HG02970 (cell line): ENCODE measurements at regions not wholly inside any gene's neighbourhood (a gene's known extent, or its start where the extent isn't known, plus 50 kb on each side); places are given as distances from the start of the nearest gene placed in this dataset.
A peak's percentile ranks its signal among the peaks of the same experiment; 100 is the strongest.

ENCODE experiments used
- ATAC-seq: cut with Tn5 transposase; IDR thresholded peaks from one replicate; pipeline ENCODE4 v1.9.1; 2021; ENCODE audit warnings: mild to moderate bottlenecking, moderate library complexity, moderate number of reproducible peaks; ENCODE audit not compliant: unreplicated experiment, low FRiP score

DNA sequence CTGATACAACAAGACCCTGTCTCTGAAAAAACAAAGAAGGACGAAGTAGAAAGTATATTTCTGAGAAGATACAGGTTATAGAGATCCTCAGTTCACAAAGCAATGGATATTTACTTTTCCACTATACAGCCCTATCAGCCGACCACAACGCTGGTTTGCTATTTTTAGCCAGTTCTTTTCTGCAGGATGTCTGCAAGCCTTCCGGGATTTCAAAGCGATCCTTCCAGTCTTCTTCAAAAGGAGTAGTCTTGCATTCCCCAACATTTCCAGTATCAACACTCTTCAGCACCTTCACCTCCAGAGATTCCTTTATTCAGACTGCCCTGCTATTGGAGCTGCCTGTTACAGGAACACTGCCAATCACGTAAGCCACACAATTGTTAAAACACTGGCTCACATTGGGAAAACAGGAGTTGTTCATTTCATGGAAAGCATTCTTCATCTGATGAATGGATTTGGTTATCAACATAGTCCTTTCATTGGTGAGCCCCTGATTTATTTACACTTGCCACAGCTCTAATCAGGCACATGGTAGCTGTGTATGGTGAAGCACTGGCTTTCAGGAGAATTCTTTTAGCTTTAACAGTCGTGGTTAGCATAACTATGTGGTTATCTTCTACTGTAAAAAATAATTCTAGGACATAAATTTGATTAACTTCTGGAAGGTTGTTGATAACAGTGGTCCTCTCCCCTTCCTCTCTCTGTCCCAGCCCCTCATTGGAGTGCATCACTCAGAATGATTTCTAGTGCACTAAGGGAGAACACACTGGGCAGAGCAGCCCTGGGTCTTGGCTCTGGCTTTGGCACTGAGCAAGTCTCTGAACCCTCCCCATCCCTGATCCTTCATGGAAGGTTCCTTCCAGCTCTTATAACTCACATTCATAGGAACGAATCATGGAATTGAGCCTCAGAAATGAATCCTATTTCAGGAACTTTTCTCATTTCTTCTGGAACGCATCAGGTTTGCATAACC is 109.9 kb upstream of the SORBS2 start:
- ATAC-seq = no peak

DNA sequence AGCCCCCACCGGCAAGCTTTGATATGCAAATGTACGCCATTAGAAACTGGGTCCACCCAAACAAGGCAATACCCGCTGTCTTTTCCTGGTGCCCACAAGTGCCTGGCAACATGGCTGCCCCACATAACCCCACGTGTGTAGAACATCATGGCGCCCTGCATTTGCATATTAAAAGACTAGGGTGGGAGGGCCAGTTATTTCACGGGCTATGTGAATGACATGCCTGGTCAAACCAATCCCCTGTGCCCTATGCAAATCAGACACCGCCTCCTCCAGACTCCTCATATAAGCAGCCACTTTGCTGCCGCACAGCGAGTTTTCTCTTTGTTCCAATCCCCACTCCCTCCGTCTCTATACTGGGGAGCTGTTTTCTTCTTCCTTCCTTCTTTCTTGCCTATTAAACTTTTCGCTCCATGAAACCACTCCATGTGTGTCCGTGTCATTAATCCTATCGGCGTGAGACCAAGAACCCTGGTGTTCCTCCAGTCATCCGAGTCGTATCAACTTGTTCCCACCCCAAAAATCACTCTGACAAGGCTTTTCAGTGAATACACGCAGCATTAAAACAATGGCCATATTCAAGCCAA is 112.6 kb upstream of the SORBS2 start:
- no peak for ATAC-seq

DNA sequence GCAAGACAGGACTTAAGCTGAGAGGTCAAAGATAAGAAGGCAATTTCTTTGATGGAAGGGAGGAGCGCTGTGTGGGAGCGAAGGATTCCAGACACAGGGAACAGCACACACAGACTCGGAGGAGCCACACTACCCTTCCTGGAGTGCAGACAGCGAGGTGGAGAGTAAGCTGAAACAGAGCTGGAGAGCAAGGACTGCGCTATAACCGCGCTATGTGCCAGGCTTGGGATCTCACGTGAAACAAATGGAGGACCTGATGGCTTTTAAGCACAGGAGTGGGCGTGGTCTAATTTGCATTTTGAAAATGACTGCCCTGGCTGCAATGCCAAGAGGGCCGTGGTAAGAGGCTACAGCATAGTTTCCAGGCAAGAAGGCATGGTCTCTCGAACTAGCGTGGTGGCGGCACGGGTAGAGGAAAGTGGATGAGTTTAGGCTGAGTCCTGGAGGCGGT is 113.9 kb upstream of the SORBS2 start:
- ATAC-seq = no peak

DNA sequence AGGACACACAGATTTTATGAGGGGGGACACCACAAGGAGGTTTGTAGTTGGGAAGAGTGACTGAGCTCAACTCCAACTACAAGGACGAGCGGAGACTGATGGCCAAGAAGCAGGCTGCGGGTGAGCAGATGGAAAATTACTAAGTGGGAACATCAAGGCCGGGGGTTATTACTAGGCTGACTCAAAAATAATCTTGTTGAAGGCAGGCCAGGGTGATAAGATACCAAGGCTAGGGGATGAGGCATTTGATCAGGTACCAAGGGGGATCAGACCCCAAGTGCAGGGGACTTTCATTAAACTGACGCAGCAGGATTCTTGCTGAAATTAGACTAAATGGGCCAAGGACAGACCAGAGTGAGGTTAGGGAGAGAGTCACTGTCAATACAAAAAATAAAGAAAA is 119.4 kb upstream of the SORBS2 start:
- no peak for ATAC-seq

DNA sequence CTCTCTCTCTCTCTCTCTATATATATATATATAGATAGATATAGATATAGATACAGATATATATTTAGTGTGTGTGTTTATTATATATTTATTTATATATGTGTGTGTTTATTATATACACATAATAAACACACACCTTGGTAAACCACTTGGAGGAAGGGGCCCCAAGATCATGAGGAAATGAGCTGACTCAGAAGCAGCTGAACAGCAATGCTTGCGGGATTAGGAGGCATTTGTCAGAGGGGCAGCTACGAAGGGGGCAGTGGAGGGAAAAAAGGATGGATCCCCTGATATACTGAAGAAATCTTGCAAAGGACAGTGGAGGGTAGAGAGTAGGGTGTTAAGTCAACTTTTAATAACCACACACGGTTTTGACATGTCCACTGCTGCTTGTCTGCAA is 120.0 kb upstream of the SORBS2 start:
- no peak for ATAC-seq

GRCh38 chr4:185932491-185932890 is 120.5 kb upstream of the SORBS2 start:
- ATAC-seq = no peak

DNA sequence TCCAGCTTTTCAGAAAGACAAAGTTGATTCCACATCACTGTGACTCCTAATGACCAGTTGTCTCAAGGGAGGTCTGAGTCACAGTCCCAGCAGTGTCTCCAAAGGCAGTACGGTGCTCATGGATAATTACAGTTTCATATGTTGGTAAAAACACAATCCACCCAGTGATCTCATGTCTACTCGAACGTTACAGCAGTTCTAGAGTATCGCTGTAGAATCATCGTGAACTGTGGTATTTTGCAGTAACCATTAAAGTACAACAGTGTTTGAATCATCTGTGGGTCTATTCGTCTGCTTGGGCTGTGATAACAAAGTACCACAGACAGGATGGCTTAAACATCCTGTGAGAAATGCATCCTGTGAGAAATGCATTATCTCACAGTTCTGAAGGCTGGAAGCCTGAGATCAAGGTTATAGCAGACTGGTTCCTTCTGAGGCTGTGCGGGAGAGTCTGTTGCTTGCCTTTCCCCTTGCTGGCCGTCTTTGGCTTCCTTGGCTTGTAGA is 121.1 kb upstream of the SORBS2 start:
- ATAC-seq = no peak

DNA sequence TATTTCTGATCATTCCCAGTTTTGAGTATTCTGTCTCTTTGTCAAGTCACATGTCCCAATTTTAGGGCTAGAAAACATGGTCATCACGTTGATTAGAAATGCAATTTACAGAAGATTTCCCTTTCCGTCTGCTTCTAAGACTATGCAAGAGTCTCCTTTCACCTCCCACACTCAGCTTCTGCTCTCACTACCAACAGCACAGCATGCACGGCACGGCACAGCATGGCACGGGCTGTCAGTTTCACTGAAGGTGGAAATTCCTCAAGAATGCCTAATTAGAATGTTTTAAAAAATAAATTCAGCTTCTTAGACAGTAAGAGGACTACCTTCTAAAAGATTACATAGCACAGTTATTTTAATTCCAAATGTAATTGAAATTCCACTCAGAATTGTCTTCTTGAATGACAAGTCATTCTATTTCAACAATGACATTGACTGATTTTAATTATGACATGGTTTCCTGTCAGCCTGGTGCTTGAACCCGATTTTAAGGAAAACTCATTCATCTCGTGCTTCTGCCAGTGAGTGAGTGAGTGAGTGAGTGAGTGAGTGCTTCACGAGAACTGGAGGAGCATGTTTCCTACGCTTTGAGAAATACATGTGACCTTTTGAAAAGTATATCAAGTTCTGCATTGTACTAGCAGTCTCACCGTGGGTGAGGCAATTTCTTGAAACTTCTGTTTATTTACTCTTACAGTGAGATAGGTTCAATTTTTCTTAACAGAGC is 124.8 kb upstream of the SORBS2 start:
- ATAC-seq = no peak

DNA sequence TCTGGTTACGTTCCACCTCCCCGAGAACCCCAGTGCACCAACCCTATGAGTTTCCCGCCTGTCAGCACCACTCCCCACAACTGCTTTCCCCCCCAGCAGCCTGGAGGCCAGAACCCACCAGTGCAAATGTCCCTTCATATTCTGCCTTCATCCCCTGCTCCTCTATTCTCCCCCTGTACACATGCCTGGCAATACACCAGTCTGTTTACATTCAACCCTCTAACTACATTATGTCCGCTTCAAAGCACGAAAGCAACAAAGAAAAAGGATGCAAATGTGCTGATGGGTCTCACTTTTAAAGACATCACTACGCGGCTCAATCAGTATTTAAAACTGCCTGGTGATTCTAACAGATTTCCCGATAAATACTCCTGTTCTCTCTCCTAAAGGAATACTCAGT is 126.7 kb upstream of the SORBS2 start:
- no peak for ATAC-seq

DNA sequence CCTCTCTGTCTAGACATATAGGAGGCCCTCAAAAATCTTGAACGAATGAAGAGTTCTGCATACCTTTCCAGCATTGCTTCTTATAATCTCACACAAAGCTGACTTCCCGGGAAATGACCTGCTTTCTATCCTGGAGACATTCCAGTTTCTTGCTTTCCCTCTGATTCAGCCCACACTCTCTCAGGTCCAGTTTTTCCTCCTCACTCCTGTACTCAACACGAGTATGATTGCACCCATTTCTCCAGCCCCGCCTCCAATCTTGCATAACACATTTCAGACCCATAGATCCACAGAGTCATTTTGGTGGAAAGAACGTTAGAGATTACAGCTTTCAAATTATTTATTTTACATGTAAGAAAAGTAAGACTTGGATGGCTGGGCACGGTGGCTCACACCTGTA is 127.5 kb upstream of the TLR3 start:
- no peak for ATAC-seq

DNA sequence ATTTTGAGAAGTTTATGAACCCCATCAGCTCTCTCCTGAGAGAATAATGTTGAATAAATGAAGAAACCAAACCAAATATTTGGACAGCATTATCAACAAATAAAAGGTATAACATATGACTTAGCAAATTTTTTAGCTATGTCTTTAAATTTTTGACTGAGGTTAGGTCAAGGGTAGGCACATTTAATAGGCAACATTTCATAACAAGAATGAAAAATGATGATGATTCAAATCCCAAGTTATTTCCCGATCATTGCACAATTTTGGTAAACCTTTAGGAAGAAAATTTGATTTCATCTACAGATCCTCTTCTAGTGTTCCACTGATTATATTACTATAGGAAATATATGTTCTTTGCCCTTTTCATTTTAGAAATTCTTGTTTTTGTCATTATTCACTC is 123.7 kb upstream of the TLR3 start:
- ATAC-seq = no peak

- no peak for ATAC-seq
Measured at GRCh38 chr4:185945906-185946305, 123.0 kb upstream of the TLR3 start.

DNA sequence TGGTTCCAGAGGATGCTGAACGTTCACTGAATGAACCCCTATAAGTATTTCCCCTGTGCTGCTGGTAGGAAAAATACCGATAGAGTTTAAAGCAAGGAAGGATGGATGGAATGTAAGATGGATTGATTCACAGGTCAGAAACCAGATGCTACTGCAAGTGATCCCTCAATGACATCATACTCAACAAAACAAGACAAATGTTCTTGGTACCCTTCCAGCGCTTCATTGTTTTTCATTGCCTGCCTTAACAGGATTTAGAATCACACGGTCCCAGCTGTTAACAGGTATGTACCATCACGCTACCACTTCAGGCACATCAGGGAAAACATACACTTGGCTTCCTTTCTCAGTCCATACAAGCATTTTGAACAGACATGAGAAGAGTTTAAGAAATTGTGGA is 118.1 kb upstream of the TLR3 start:
- no peak for ATAC-seq

DNA sequence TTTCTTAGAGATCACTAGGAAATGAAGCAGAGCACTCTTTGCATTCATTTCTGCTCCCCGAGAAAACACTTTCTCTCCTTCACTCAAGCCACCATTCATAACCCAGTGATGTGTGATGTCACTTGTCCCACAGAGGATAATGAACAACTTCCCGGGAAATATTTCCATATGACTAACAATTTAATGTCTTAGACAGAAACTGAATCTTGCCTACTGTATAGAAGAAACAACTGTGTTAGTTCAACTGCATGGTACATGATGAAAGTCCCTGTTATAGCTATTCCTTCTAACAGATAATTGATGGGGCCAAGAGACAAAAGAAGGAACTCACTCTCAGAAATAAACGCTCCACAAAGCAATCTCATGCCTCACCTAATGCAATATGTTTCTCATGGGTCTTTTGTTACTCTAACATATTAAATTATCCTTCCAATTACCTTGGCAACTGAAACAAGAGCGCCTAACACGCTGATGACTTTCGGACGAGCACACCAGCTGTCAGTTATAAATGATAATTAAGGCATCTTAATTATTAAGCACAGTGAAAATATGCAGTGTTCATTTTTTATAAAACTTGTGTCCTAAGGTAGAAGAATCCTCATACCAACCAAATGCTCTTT is 113.7 kb upstream of the TLR3 start:
- ATAC-seq = no peak

DNA sequence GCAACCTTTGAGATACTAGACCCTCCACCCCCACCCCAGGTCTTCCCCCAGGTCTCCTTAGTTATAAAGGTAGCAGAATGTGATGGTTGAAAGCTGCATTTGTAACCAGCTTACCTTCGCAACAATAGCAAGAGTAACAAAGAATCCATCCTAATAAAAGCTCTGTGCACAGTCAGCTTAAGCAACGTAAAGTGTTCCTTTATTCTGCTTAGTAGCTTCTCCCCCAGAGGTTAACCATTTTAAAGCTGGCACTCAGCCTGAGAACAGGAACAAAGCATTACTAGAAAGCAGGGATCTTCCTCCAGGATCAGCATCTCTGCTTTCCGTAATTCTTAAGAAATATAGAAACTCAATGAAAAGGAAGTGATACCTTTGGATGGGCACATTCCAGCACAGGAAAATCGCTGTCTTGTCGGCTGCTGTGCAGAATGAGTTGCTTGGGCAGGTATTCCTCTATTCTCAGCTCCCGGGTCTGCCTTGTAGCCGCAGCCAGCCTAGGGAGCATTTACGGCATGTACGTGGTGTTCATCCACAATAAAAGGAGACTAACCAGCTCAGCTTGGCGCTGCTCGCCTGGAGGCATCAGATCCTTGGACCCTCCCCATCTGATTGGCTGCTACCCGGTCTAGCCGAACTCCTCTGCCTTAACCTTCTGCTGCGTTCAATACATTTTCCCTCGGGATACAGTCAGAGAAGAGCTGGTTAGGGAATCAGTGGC is 113.0 kb upstream of the TLR3 start:
- ATAC-seq = no peak

DNA sequence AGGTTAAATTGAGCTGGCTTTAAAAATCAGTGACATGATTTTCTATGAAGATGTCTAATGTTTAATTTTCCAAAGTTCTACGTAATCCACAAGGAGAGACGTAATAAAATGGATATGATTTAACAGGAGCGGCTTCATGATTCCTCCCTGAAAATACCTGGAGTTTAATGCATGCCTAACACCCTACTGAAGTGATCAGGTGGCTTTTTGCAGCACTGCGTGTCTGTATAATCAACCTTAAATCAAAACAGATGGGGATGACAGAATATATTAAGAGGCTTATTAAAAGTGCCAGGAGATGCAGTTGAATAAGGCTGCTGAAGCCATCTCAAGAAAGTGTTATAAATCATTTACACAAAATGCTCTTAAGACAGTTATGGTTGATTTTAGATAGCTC is 112.4 kb upstream of the TLR3 start:
- ATAC-seq = no peak

- no peak for ATAC-seq
Measured at GRCh38 chr4:185958094-185958747, 110.7 kb upstream of the TLR3 start.

GRCh38 chr4:185965426-185966384 is 103.3 kb upstream of the TLR3 start:
- peak; percentile 48 for ATAC-seq
